Right atrium auricular region (tissue), 2 donors: ENCODE measurements at regions not wholly inside any gene's neighbourhood (a gene's known extent, or its start where the extent isn't known, plus 50 kb on each side); places are given as distances from the start of the nearest gene placed in this dataset.

Experiments
- DNase-seq: peaks from one replicate; pipeline ENCODE4 v3.0.0-alpha.2; 2019; ENCODE audit warnings: low spot score
- H3K27ac ChIP-seq, 2 donors: fragments of 200-600 bp; sonication (generic); 1 replicate in 1 of 2; 2 replicates in 1 of 2; pipeline ENCODE4 v1.5.1; 2016 to 2019
- H3K27me3 ChIP-seq, 2 donors: fragments of 200-600 bp; sonication (generic); one replicate each; pipeline versions ENCODE4 v1.5.1 to v1.6.0; 2017 to 2019
- H3K36me3 ChIP-seq: fragments of 200-600 bp; sonication (generic); one replicate; pipeline ENCODE4 v1.5.1; 2016
- H3K4me1 ChIP-seq, 2 donors: fragments of 200-600 bp; sonication (generic); one replicate each; pipeline versions ENCODE4 v1.5.1 to v1.6.0; 2017 to 2019
- H3K4me3 ChIP-seq, 2 donors: fragments of 200-600 bp; sonication (generic); 1 replicate in 1 of 2; 2 replicates in 1 of 2; pipeline ENCODE4 v1.5.1; 2017 to 2019; ENCODE audit warnings: mild to moderate bottlenecking in 1 of 2, moderate library complexity in 1 of 2
- H3K9me3 ChIP-seq, 2 donors: fragments of 200-600 bp; sonication (generic); one replicate each; pipeline ENCODE4 v1.5.1; 2019
- CTCF ChIP-seq, 2 donors: fragments of 200-600 bp; sonication (generic); IDR thresholded peaks; one replicate each; pipeline ENCODE4 v1.5.1; 2019; ENCODE audit warnings: antibody characterized with exemption in 2 of 2

- Histone ChIP-seq H3K4me1 (no peaks in the 10 kb centered on the region), H3K27ac (no peak overlapping the region), H3K36me3 (no peaks in the 10 kb centered on the region), H3K9me3 (no peaks in the 10 kb centered on the region), H3K27me3 (no peaks in the 10 kb centered on the region), H3K4me3 (no peak overlapping the region)
- DNase-seq, result no peak
- TF ChIP-seq CTCF (IDR thresholded peaks at IDR 0.05), result no peak
Measured at GRCh38 chr6:100152201-100152600, 158.2 kb upstream of the MCHR2 start.

- H3K9me3 ChIP-seq, result no peaks in the 10 kb centered on the region
- no peak overlapping the region for H3K4me3 ChIP-seq
- TF ChIP-seq CTCF (IDR thresholded peaks at IDR 0.05), result no peak
- H3K4me1 ChIP-seq, result no peaks in the 10 kb centered on the region
- H3K36me3 ChIP-seq, result no peaks in the 10 kb centered on the region
- H3K27me3 ChIP-seq, result no peaks in the 10 kb centered on the region
- no peak overlapping the region for H3K27ac ChIP-seq
- DNase-seq, result no peak
Measured at GRCh38 chr6:100144991-100145390, 151.0 kb upstream of the MCHR2 start.

GRCh38 chr6:100138346-100139022 is 144.5 kb upstream of the MCHR2 start:
- Histone ChIP-seq H3K27ac (no peak overlapping the region), H3K36me3 (no peaks in the 10 kb centered on the region), H3K27me3 (no peaks in the 10 kb centered on the region), H3K9me3 (no peaks in the 10 kb centered on the region), H3K4me1 (no peaks in the 10 kb centered on the region), H3K4me3 (no peak overlapping the region)
- TF ChIP-seq CTCF (IDR thresholded peaks at IDR 0.05), result no peak
- no peak for DNase-seq

- Histone ChIP-seq H3K27me3 (no peaks in the 10 kb centered on the region), H3K9me3 (no peaks in the 10 kb centered on the region), H3K36me3 (no peaks in the 10 kb centered on the region), H3K4me1 (no peaks in the 10 kb centered on the region), H3K27ac (no peak overlapping the region), H3K4me3 (no peak overlapping the region)
- DNase-seq, result no peak
- no peak for TF ChIP-seq CTCF (IDR thresholded peaks at IDR 0.05)
Measured at GRCh38 chr6:100137759-100138158, 143.7 kb upstream of the MCHR2 start.

GRCh38 chr6:100136590-100136989 is 142.6 kb upstream of the MCHR2 start:
- Histone ChIP-seq H3K27ac (no peak overlapping the region), H3K9me3 (peaks cover 0 to 7% of the 10 kb centered on the region in 2 donors), H3K27me3 (no peaks in the 10 kb centered on the region), H3K36me3 (no peaks in the 10 kb centered on the region), H3K4me3 (no peak overlapping the region), H3K4me1 (no peaks in the 10 kb centered on the region)
- TF ChIP-seq CTCF (IDR thresholded peaks at IDR 0.05), result no peak
- no peak for DNase-seq

- no peaks in the 10 kb centered on the region for H3K27me3 ChIP-seq
- no peak for TF ChIP-seq CTCF (IDR thresholded peaks at IDR 0.05)
- no peaks in the 10 kb centered on the region for H3K4me1 ChIP-seq
- H3K9me3 ChIP-seq, result peaks cover 0 to 11% of the 10 kb centered on the region in 2 donors
- H3K27ac ChIP-seq, result no peak overlapping the region
- no peaks in the 10 kb centered on the region for H3K36me3 ChIP-seq
- H3K4me3 ChIP-seq, result no peak overlapping the region
- DNase-seq, result no peak
Measured at GRCh38 chr6:100135977-100136376, 142.0 kb upstream of the MCHR2 start.
